GM23338 (cell line): ENCODE measurements at regions not wholly inside any gene's neighbourhood (a gene's known extent, or its start where the extent isn't known, plus 50 kb on each side); places are given as distances from the start of the nearest gene placed in this dataset.

Experiments
- ATAC-seq: fragments of 200-7000 bp; cut with Tn5 transposase; 3 replicates; pipeline ENCODE4 v1.9.1; 2020
- DNase-seq: peaks from one replicate; pipeline ENCODE4 v3.0.0-alpha.2; 2015; ENCODE audit warnings: low spot score
- H2AFZ ChIP-seq: fragments of 200-600 bp; sonication (generic); 2 replicates; pipeline ENCODE4 v1.8.0; 2016; ENCODE audit warnings: antibody characterized with exemption, mild to moderate bottlenecking, moderate library complexity
- H3F3A ChIP-seq: fragments of 200-600 bp; sonication (generic); replicated peaks from 2 replicates; pipeline ENCODE4 v1.8.0; 2017; ENCODE audit warnings: antibody characterized with exemption, mixed run types, low read depth
- H3K27ac ChIP-seq: fragments of 200-600 bp; sonication (generic); 2 replicates; pipeline ENCODE4 v1.6.1; 2016; ENCODE audit warnings: low read depth
- H3K27me3 ChIP-seq: fragments of 200-600 bp; sonication (generic); 2 replicates; pipeline ENCODE4 v1.8.0; 2016; ENCODE audit warnings: mild to moderate bottlenecking, mixed run types, moderate library complexity; ENCODE audit not compliant: insufficient read depth
- H3K36me3 ChIP-seq: fragments of 200-600 bp; sonication (generic); 2 replicates; pipeline ENCODE4 v1.8.0; 2016; ENCODE audit warnings: mild to moderate bottlenecking; ENCODE audit not compliant: insufficient read depth
- H3K4me1 ChIP-seq: fragments of 200-600 bp; sonication (generic); 2 replicates; pipeline ENCODE4 v1.8.0; 2016; ENCODE audit warnings: mild to moderate bottlenecking, moderate library complexity; ENCODE audit not compliant: insufficient read depth
- H3K4me2 ChIP-seq: fragments of 200-600 bp; sonication (generic); 2 replicates; pipeline ENCODE4 v1.7.1; 2017; ENCODE audit warnings: mixed run types
- H3K4me3 ChIP-seq: fragments of 200-600 bp; sonication (generic); 2 replicates; pipeline ENCODE4 v1.6.1; 2016; ENCODE audit warnings: mixed run types
- H3K79me2 ChIP-seq: fragments of 200-600 bp; sonication (generic); replicated peaks from 2 replicates; pipeline ENCODE4 v1.8.0; 2017; ENCODE audit warnings: mild to moderate bottlenecking; ENCODE audit not compliant: insufficient read depth
- H3K9me2 ChIP-seq: fragments of 200-600 bp; sonication (generic); 2 replicates; pipeline ENCODE4 v1.8.0; 2017; ENCODE audit not compliant: insufficient read depth
- H4K20me1 ChIP-seq: fragments of 200-600 bp; sonication (generic); replicated peaks from 2 replicates; pipeline ENCODE4 v1.8.0; 2017; ENCODE audit warnings: mild to moderate bottlenecking; ENCODE audit not compliant: insufficient read depth
- H3K27ac Mint-ChIP-seq: 2 replicates; pipeline ENCODE4 v1.8.0; 2020; ENCODE audit warnings: inconsistent platforms, mild to moderate bottlenecking, moderate library complexity, mixed read lengths
- H3K27me3 Mint-ChIP-seq: 3 replicates; pipeline ENCODE4 v1.8.0; 2022; ENCODE audit warnings: low read depth, mild to moderate bottlenecking, moderate library complexity, mixed read lengths, inconsistent platforms; ENCODE audit not compliant: insufficient read depth, poor library complexity
- H3K36me3 Mint-ChIP-seq: 3 replicates; pipeline ENCODE4 v1.8.0; 2021; ENCODE audit warnings: low read depth, mild to moderate bottlenecking, inconsistent platforms, moderate library complexity, mixed read lengths
- H3K4me1 Mint-ChIP-seq: 3 replicates; pipeline ENCODE4 v1.8.0; 2020; ENCODE audit warnings: mild to moderate bottlenecking, inconsistent platforms, mixed read lengths
- H3K4me3 Mint-ChIP-seq: 3 replicates; pipeline ENCODE4 v1.8.0; 2021; ENCODE audit warnings: moderate library complexity, mild to moderate bottlenecking, inconsistent platforms, mixed read lengths
- H3K9me3 Mint-ChIP-seq: 3 replicates; pipeline ENCODE4 v1.8.0; 2020; ENCODE audit warnings: moderate library complexity, mild to moderate bottlenecking, inconsistent platforms, mixed read lengths
- CREB1 ChIP-seq: fragments of 250-450 bp; sonication (Bioruptor Pico); IDR thresholded peaks from 2 replicates; pipeline ENCODE4 v1.5.0; 2020; ENCODE audit warnings: low read depth, mild to moderate bottlenecking, moderate library complexity
- EZH2 ChIP-seq: fragments of 200-600 bp; sonication (generic); IDR thresholded peaks from one replicate; pipeline ENCODE4 v1.8.0; 2017; ENCODE audit warnings: antibody characterized with exemption, mild to moderate bottlenecking, low read depth; ENCODE audit not compliant: unreplicated experiment
- EZH2phosphoT487 ChIP-seq: fragments of 200-600 bp; sonication (generic); IDR thresholded peaks from one replicate; pipeline ENCODE4 v1.8.1; 2018; ENCODE audit warnings: antibody characterized with exemption; ENCODE audit not compliant: unreplicated experiment
- JUNB ChIP-seq: IDR thresholded peaks from one replicate; pipeline ENCODE4 v1.6.1; 2016; ENCODE audit warnings: antibody characterized with exemption; ENCODE audit not compliant: unreplicated experiment
- NANOG ChIP-seq: IDR thresholded peaks from 2 replicates; pipeline ENCODE4 v1.6.1; 2016; ENCODE audit warnings: antibody characterized with exemption, borderline replicate concordance
- POLR2AphosphoS5 ChIP-seq: IDR thresholded peaks from 2 replicates; pipeline ENCODE4 v1.6.1; 2016; ENCODE audit warnings: antibody characterized with exemption, low read depth
- STAT1 ChIP-seq: IDR thresholded peaks from one replicate; pipeline ENCODE4 v1.6.1; 2016; ENCODE audit warnings: antibody characterized with exemption; ENCODE audit not compliant: unreplicated experiment
- ZNF114 ChIP-seq: fragments of 250-450 bp; sonication (Bioruptor Pico); IDR thresholded peaks from 2 replicates; pipeline ENCODE4 v1.5.0; 2020; ENCODE audit warnings: mild to moderate bottlenecking, moderate library complexity
- ZNF331 ChIP-seq: fragments of 250-450 bp; sonication (Bioruptor Pico); IDR thresholded peaks from 2 replicates; pipeline ENCODE4 v1.5.0; 2020; ENCODE audit warnings: low read depth, mild to moderate bottlenecking, moderate library complexity
- TF ChIP-seq, protein P1 (sequence below): IDR thresholded peaks from one replicate; pipeline ENCODE4 v1.6.1; 2018; ENCODE audit warnings: antibody characterized with exemption; ENCODE audit not compliant: unreplicated experiment
- TF ChIP-seq, protein P2 (sequence below): IDR thresholded peaks from 2 replicates; pipeline ENCODE4 v1.6.1; 2016; ENCODE audit warnings: antibody characterized with exemption
- TF ChIP-seq, protein P3 (sequence below), 2 experiments: fragments of 200-600 bp in 1 of 2; sonication (generic) in 1 of 2; conservative IDR thresholded peaks; 2 replicates each; pipeline versions ENCODE4 v1.5.1 to v1.6.1; 2016 to 2017; ENCODE audit warnings: antibody characterized with exemption in 2 of 2, low read depth in 2 of 2, mild to moderate bottlenecking in 2 of 2, moderate library complexity in 1 of 2
- TF ChIP-seq, protein P4 (sequence below): fragments of 250-450 bp; sonication (Bioruptor Pico); IDR thresholded peaks from 2 replicates; pipeline ENCODE4 v1.5.0; 2020; ENCODE audit warnings: mild to moderate bottlenecking, moderate library complexity

DNA sequence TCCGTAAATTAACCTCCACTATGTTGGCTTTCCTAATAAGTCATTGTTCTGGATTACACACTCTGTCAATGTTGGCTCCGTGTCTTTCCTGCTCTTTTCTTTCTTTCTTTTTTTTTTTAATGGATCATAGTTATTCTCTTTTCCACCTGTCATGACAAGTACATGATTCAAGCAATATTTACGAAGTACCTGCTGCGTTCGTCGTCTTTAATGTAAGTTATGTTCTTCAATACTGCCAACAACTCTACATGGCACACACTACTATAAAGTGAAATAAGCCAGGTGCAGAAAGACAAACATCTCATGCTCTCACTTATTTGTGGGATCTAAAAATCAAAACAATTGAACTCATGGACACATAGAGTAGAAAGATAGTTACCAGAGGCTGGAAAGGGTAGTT, 239.1 kb downstream of the SCG2 start:
- TF ChIP-seq, protein P1, sequence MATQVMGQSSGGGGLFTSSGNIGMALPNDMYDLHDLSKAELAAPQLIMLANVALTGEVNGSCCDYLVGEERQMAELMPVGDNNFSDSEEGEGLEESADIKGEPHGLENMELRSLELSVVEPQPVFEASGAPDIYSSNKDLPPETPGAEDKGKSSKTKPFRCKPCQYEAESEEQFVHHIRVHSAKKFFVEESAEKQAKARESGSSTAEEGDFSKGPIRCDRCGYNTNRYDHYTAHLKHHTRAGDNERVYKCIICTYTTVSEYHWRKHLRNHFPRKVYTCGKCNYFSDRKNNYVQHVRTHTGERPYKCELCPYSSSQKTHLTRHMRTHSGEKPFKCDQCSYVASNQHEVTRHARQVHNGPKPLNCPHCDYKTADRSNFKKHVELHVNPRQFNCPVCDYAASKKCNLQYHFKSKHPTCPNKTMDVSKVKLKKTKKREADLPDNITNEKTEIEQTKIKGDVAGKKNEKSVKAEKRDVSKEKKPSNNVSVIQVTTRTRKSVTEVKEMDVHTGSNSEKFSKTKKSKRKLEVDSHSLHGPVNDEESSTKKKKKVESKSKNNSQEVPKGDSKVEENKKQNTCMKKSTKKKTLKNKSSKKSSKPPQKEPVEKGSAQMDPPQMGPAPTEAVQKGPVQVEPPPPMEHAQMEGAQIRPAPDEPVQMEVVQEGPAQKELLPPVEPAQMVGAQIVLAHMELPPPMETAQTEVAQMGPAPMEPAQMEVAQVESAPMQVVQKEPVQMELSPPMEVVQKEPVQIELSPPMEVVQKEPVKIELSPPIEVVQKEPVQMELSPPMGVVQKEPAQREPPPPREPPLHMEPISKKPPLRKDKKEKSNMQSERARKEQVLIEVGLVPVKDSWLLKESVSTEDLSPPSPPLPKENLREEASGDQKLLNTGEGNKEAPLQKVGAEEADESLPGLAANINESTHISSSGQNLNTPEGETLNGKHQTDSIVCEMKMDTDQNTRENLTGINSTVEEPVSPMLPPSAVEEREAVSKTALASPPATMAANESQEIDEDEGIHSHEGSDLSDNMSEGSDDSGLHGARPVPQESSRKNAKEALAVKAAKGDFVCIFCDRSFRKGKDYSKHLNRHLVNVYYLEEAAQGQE, result no peak
- TF ChIP-seq, protein P2, sequence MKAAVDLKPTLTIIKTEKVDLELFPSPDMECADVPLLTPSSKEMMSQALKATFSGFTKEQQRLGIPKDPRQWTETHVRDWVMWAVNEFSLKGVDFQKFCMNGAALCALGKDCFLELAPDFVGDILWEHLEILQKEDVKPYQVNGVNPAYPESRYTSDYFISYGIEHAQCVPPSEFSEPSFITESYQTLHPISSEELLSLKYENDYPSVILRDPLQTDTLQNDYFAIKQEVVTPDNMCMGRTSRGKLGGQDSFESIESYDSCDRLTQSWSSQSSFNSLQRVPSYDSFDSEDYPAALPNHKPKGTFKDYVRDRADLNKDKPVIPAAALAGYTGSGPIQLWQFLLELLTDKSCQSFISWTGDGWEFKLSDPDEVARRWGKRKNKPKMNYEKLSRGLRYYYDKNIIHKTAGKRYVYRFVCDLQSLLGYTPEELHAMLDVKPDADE, result no peak
- TF ChIP-seq JUNB (no peak), CREB1 (CRISPR knock-in tag) (no peak), NANOG (no peak), EZH2 (no peak), ZNF114 (no peak), EZH2phosphoT487 (no peak), POLR2AphosphoS5 (no peak), STAT1 (no peak), ZNF331 (CRISPR knock-in tag) (no peak)
- TF ChIP-seq, protein P3, sequence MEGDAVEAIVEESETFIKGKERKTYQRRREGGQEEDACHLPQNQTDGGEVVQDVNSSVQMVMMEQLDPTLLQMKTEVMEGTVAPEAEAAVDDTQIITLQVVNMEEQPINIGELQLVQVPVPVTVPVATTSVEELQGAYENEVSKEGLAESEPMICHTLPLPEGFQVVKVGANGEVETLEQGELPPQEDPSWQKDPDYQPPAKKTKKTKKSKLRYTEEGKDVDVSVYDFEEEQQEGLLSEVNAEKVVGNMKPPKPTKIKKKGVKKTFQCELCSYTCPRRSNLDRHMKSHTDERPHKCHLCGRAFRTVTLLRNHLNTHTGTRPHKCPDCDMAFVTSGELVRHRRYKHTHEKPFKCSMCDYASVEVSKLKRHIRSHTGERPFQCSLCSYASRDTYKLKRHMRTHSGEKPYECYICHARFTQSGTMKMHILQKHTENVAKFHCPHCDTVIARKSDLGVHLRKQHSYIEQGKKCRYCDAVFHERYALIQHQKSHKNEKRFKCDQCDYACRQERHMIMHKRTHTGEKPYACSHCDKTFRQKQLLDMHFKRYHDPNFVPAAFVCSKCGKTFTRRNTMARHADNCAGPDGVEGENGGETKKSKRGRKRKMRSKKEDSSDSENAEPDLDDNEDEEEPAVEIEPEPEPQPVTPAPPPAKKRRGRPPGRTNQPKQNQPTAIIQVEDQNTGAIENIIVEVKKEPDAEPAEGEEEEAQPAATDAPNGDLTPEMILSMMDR (conservative IDR thresholded peaks at IDR 0.05; ENCODE audit: low read depth in 2 of 2), result no peak
- TF ChIP-seq, protein P4, sequence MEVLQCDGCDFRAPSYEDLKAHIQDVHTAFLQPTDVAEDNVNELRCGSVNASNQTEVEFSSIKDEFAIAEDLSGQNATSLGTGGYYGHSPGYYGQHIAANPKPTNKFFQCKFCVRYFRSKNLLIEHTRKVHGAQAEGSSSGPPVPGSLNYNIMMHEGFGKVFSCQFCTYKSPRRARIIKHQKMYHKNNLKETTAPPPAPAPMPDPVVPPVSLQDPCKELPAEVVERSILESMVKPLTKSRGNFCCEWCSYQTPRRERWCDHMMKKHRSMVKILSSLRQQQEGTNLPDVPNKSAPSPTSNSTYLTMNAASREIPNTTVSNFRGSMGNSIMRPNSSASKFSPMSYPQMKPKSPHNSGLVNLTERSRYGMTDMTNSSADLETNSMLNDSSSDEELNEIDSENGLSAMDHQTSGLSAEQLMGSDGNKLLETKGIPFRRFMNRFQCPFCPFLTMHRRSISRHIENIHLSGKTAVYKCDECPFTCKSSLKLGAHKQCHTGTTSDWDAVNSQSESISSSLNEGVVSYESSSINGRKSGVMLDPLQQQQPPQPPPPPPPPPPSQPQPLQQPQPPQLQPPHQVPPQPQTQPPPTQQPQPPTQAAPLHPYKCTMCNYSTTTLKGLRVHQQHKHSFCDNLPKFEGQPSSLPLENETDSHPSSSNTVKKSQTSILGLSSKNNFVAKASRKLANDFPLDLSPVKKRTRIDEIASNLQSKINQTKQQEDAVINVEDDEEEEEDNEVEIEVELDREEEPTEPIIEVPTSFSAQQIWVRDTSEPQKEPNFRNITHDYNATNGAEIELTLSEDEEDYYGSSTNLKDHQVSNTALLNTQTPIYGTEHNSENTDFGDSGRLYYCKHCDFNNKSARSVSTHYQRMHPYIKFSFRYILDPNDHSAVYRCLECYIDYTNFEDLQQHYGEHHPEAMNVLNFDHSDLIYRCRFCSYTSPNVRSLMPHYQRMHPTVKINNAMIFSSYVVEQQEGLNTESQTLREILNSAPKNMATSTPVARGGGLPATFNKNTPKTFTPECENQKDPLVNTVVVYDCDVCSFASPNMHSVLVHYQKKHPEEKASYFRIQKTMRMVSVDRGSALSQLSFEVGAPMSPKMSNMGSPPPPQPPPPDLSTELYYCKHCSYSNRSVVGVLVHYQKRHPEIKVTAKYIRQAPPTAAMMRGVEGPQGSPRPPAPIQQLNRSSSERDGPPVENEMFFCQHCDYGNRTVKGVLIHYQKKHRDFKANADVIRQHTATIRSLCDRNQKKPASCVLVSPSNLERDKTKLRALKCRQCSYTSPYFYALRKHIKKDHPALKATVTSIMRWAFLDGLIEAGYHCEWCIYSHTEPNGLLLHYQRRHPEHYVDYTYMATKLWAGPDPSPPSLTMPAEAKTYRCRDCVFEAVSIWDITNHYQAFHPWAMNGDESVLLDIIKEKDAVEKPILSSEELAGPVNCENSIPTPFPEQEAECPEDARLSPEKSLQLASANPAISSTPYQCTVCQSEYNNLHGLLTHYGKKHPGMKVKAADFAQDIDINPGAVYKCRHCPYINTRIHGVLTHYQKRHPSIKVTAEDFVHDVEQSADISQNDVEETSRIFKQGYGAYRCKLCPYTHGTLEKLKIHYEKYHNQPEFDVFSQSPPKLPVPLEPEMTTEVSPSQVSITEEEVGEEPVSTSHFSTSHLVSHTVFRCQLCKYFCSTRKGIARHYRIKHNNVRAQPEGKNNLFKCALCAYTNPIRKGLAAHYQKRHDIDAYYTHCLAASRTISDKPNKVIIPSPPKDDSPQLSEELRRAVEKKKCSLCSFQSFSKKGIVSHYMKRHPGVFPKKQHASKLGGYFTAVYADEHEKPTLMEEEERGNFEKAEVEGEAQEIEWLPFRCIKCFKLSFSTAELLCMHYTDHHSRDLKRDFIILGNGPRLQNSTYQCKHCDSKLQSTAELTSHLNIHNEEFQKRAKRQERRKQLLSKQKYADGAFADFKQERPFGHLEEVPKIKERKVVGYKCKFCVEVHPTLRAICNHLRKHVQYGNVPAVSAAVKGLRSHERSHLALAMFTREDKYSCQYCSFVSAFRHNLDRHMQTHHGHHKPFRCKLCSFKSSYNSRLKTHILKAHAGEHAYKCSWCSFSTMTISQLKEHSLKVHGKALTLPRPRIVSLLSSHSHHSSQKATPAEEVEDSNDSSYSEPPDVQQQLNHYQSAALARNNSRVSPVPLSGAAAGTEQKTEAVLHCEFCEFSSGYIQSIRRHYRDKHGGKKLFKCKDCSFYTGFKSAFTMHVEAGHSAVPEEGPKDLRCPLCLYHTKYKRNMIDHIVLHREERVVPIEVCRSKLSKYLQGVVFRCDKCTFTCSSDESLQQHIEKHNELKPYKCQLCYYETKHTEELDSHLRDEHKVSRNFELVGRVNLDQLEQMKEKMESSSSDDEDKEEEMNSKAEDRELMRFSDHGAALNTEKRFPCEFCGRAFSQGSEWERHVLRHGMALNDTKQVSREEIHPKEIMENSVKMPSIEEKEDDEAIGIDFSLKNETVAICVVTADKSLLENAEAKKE (CRISPR knock-in tag), result no peak
- ATAC-seq (no peak), DNase-seq (no peak)
- Histone ChIP-seq H3K4me3 (no peak overlapping the region), H3K36me3 (no peaks in the 10 kb centered on the region), H3K27me3 (no peaks in the 10 kb centered on the region), H3K4me2 (no peak overlapping the region), H4K20me1 (no peaks in the 10 kb centered on the region), H3K4me1 (no peaks in the 10 kb centered on the region), H2AFZ (no peak overlapping the region), H3K9me2 (peaks cover 13% of the 10 kb centered on the region; the same call in 1 of the 2 replicates), H3F3A (no peaks in the 10 kb centered on the region), H3K27ac (no peak overlapping the region), H3K79me2 (no peaks in the 10 kb centered on the region)
- H3K27ac Mint-ChIP-seq, result no peak overlapping the region
- H3K27me3 Mint-ChIP-seq, result no peaks in the 10 kb centered on the region
- H3K9me3 Mint-ChIP-seq, result no peaks in the 10 kb centered on the region
- no peaks in the 10 kb centered on the region for H3K36me3 Mint-ChIP-seq
- H3K4me1 Mint-ChIP-seq, result no peaks in the 10 kb centered on the region
- no peak overlapping the region for H3K4me3 Mint-ChIP-seq
